Hematopoietic multipotent progenitor cell (in vitro differentiated cells): ENCODE measurements at regions not wholly inside any gene's neighbourhood (a gene's known extent, or its start where the extent isn't known, plus 50 kb on each side); places are given as distances from the start of the nearest gene placed in this dataset.
A peak's percentile ranks its signal among the peaks of the same experiment; 100 is the strongest.

Experiments used
- DNase-seq, 3 donors: peaks; one replicate each; pipeline ENCODE4 v3.0.0-alpha.2; 2011 to 2015; ENCODE audit warnings: low read depth in 2 of 3, low spot score in 2 of 3

- DNase-seq, result no peak
Observed at GRCh38 chr4:130393231-130393630, 1297.3 kb downstream of the C4orf33 start.

GRCh38 chr4:130393642-130394041 is 1297.7 kb downstream of the C4orf33 start:
- no peak for DNase-seq

GRCh38 chr4:130395871-130396270 is 1299.9 kb downstream of the C4orf33 start:
- no peak for DNase-seq

GRCh38 chr4:130403221-130403620 is 1307.3 kb downstream of the C4orf33 start:
- no peak for DNase-seq

GRCh38 chr4:130416228-130416627 is 1320.3 kb downstream of the C4orf33 start:
- no peak for DNase-seq

GRCh38 chr4:130419211-130419975 is 1323.4 kb downstream of the C4orf33 start:
- DNase-seq, result no peak

- peak in 2 of 3 donors; percentile 0 to 57 for DNase-seq
Observed at GRCh38 chr4:130422261-130422660, 1326.3 kb downstream of the C4orf33 start.

GRCh38 chr4:130424211-130424610 is 1328.3 kb downstream of the C4orf33 start:
- DNase-seq, result no peak

- no peak for DNase-seq
Observed at GRCh38 chr4:130432289-130432688, 1336.3 kb downstream of the C4orf33 start.

GRCh38 chr4:130449741-130450140 is 1353.8 kb downstream of the C4orf33 start:
- DNase-seq, result no peak

- DNase-seq, result no peak
Observed at GRCh38 chr4:130468340-130468739, 1372.4 kb downstream of the C4orf33 start.

GRCh38 chr4:130478406-130478805 is 1382.5 kb downstream of the C4orf33 start:
- DNase-seq, result no peak

GRCh38 chr4:130479020-130479419 is 1383.1 kb downstream of the C4orf33 start:
- DNase-seq, result no peak

- DNase-seq, result no peak
Observed at GRCh38 chr4:130479674-130480073, 1383.7 kb downstream of the C4orf33 start.

GRCh38 chr4:130484826-130485225 is 1388.9 kb downstream of the C4orf33 start:
- no peak for DNase-seq

- no peak for DNase-seq
Observed at GRCh38 chr4:130485371-130485770, 1389.4 kb downstream of the C4orf33 start.

GRCh38 chr4:130486186-130486585 is 1390.2 kb downstream of the C4orf33 start:
- no peak for DNase-seq

- no peak for DNase-seq
Observed at GRCh38 chr4:130486841-130487240, 1390.9 kb downstream of the C4orf33 start.

GRCh38 chr4:130510661-130511060 is 1414.7 kb downstream of the C4orf33 start:
- no peak for DNase-seq

- no peak for DNase-seq
Observed at GRCh38 chr4:130511776-130512175, 1415.8 kb downstream of the C4orf33 start.

- DNase-seq, result no peak
Observed at GRCh38 chr4:130524057-130524456, 1428.1 kb downstream of the C4orf33 start.

GRCh38 chr4:130530505-130530904 is 1434.6 kb downstream of the C4orf33 start:
- DNase-seq, result no peak

- no peak for DNase-seq
Observed at GRCh38 chr4:130534651-130535050, 1438.7 kb downstream of the C4orf33 start.
